Testis (tissue), 2 donors: ENCODE measurements at regions not wholly inside any gene's neighbourhood (a gene's known extent, or its start where the extent isn't known, plus 50 kb on each side); places are given as distances from the start of the nearest gene placed in this dataset.
"Not testable (repeated sequence)": the region's sequence is repeated elsewhere in the genome, so short reads cannot be mapped to it uniquely, and the experiment has no call there.

Experiments used
- CTCF ChIP-seq, 3 experiments: fragments of 450-650 bp in 2 of 3; fragments of 200-600 bp in 1 of 3; sonication (generic) in 1 of 3; IDR thresholded peaks; one replicate each; pipeline ENCODE4 v1.5.1; 2016 to 2019; ENCODE audit warnings: antibody characterized with exemption in 3 of 3, mild to moderate bottlenecking in 2 of 3, moderate library complexity in 1 of 3
- POLR2A ChIP-seq: fragments of 450-650 bp; IDR thresholded peaks from one replicate; pipeline ENCODE4 v1.6.1; 2017; ENCODE audit warnings: antibody characterized with exemption, mild to moderate bottlenecking, moderate library complexity

- not testable (repeated sequence) for TF ChIP-seq CTCF (IDR thresholded peaks at IDR 0.05); POLR2A
Measured at GRCh38 chr17:20848869-20849443, 193.9 kb downstream of the USP22 start.
